ENCODE measurements at regions not wholly inside any gene's neighbourhood (a gene's known extent, or its start where the extent isn't known, plus 50 kb on each side); places are given as distances from the start of the nearest gene placed in this dataset.

DNA sequence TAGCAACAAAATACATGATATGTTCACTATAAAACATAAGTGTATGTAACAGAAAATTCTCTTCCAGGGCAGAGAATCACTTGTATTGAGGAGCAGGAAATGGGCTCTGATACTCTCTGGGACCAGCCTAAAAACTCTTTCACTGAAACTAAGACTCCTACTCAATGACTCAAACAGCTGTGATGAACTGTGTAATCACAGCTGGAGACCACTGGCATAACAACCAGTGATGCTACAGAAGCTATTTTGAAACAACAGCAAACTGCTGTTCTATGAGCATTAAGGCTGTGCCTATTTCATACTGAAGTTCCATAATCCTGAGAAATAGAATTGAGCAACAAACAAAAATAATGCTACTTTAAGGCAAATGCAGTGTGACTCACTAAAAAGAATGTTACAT lies 594.0 kb downstream of the HINT1 start:
- TF ChIP-seq, protein P1, sequence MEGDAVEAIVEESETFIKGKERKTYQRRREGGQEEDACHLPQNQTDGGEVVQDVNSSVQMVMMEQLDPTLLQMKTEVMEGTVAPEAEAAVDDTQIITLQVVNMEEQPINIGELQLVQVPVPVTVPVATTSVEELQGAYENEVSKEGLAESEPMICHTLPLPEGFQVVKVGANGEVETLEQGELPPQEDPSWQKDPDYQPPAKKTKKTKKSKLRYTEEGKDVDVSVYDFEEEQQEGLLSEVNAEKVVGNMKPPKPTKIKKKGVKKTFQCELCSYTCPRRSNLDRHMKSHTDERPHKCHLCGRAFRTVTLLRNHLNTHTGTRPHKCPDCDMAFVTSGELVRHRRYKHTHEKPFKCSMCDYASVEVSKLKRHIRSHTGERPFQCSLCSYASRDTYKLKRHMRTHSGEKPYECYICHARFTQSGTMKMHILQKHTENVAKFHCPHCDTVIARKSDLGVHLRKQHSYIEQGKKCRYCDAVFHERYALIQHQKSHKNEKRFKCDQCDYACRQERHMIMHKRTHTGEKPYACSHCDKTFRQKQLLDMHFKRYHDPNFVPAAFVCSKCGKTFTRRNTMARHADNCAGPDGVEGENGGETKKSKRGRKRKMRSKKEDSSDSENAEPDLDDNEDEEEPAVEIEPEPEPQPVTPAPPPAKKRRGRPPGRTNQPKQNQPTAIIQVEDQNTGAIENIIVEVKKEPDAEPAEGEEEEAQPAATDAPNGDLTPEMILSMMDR (IDR thresholded peaks at IDR 0.05; ENCODE audit: poor library complexity), result no peak
- TF ChIP-seq EZH2 (IDR thresholded peaks at IDR 0.05; ENCODE audit: borderline replicate concordance), result no peak

Data from hepatocyte (in vitro differentiated cells).